ENCODE measurements at regions not wholly inside any gene's neighbourhood (a gene's known extent, or its start where the extent isn't known, plus 50 kb on each side); places are given as distances from the start of the nearest gene placed in this dataset.
A peak's percentile ranks its signal among the peaks of the same experiment; 100 is the strongest.

- Mint-ChIP-seq H3K9me3 (no peaks in the 10 kb centered on the region), H3K27ac (no peak overlapping the region), H3K27me3 (peaks cover 20% of the 10 kb centered on the region), H3K36me3 (ENCODE audit: low read depth) (no peaks in the 10 kb centered on the region), H3K4me1 (peaks cover 4% of the 10 kb centered on the region), H3K4me3 (no peak overlapping the region)
- ChIA-PET POLR2A (no interaction called here), CTCF (no interaction called here)
- no peak for DNase-seq
Observed at GRCh38 chr7:1286946-1287645, 54.4 kb downstream of the UNCX start.

DNA sequence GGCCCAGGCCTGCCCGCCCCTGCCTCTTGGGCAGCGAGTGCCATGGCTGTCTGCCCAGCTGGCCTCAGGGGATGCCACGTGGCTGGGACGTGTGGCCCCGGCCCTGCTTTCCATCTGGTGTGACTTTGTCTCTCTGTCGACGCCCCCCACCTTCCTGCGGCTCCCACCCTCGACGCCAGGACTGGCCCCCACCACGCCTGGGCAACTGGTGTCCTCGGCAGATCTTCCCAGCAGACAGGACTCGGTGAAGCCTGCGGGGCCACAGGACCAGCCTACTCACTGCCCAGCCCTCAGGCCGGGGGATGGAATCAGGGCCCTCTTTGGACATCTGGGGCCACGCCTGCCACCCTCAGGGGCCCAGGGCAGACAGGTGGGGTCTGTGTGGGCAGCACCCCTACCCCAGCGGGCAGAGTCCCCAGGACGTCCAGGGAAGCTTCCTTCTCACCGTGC lies 55.1 kb downstream of the UNCX start:
- no peak for DNase-seq
- Mint-ChIP-seq H3K27me3 (peaks cover 20% of the 10 kb centered on the region), H3K36me3 (ENCODE audit: low read depth) (no peaks in the 10 kb centered on the region), H3K4me3 (no peak overlapping the region), H3K9me3 (no peaks in the 10 kb centered on the region), H3K4me1 (peaks cover 4% of the 10 kb centered on the region), H3K27ac (no peak overlapping the region)
- POLR2A ChIA-PET, result interaction anchor here (0.7 kb wide), 1 partner anchor 647 kb away, joined by 3 read pairs; no protein-coding TSS in a partner anchor
- CTCF ChIA-PET, result no interaction called here

DNA sequence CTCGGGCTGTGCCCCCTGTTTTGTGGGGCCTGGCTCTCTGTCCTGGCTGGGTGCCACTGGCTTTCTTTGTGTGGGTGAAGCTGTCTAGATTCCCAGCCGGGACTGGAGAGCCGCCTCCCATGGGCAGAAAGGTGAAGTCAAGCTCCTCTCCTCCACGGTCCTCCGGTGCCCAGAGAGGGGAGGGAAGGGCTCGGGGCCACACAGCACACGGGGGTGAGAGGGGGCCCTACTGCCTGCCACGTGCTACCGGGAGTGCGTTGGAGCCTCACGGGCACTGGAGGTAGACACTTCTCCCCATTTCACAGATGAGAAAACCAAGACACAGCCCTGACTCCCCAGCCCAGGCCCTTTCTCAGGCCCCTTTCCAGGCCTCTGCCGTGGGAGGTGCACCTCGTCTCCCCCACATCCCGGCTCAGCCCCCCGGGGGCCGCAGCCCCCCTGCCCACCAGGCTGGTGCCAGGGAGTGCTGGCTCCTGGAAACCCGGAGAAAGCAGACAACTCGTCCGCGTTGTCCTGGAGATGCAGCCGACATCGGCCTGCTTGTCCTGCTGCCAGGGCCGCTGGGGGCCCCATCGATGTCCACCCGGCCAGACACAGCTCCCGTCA lies 55.8 kb downstream of the UNCX start:
- no peak for DNase-seq
- Mint-ChIP-seq H3K36me3 (ENCODE audit: low read depth) (no peaks in the 10 kb centered on the region), H3K27ac (no peak overlapping the region), H3K27me3 (peaks cover 20% of the 10 kb centered on the region), H3K4me1 (peaks cover 4% of the 10 kb centered on the region), H3K9me3 (no peaks in the 10 kb centered on the region), H3K4me3 (no peak overlapping the region)
- ChIA-PET CTCF (interaction anchor here (0.6 kb wide), 1 partner anchor 15 kb away, joined by 3 read pairs; no protein-coding TSS in a partner anchor), POLR2A (interaction anchor here (0.7 kb wide), 1 partner anchor 648 kb away, joined by 3 read pairs; no protein-coding TSS in a partner anchor)

GRCh38 chr7:1288996-1289551 lies 56.4 kb downstream of the UNCX start:
- H3K4me3 Mint-ChIP-seq, result no peak overlapping the region
- CTCF ChIA-PET, result interaction anchor here (0.6 kb wide), 1 partner anchor 15 kb away, joined by 3 read pairs; no protein-coding TSS in a partner anchor
- H3K27ac Mint-ChIP-seq, result no peak overlapping the region
- POLR2A ChIA-PET, result no interaction called here
- no peak for DNase-seq
- peaks cover 20% of the 10 kb centered on the region for H3K27me3 Mint-ChIP-seq
- H3K36me3 Mint-ChIP-seq (ENCODE audit: low read depth), result no peaks in the 10 kb centered on the region
- H3K9me3 Mint-ChIP-seq, result no peaks in the 10 kb centered on the region
- H3K4me1 Mint-ChIP-seq, result peaks cover 4% of the 10 kb centered on the region

DNA sequence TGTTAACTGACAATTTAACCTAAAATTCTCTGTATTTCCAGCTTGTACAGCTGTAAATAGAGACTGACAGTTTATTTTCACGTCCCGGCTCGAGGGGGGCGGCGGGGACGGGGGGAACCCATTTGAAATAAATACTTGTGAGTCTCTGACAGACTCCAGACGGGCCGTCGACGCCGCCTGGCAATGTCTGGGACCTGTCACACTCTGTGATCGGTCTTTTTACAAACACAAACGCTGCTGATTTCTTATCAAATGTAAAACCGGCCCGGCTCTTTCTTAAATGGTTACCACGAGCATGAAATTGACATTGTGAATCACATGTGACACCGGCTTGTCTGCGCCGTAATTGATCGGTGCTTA lies 57.0 kb downstream of the UNCX start:
- Mint-ChIP-seq H3K9me3 (no peaks in the 10 kb centered on the region), H3K36me3 (ENCODE audit: low read depth) (no peaks in the 10 kb centered on the region), H3K27ac (no peak overlapping the region), H3K4me1 (peaks cover 4% of the 10 kb centered on the region), H3K4me3 (no peak overlapping the region), H3K27me3 (peaks cover 20% of the 10 kb centered on the region)
- POLR2A ChIA-PET, result no interaction called here
- no peak for DNase-seq
- CTCF ChIA-PET, result no interaction called here

- H3K4me1 Mint-ChIP-seq, result peaks cover 4% of the 10 kb centered on the region
- POLR2A ChIA-PET, result no interaction called here
- no peaks in the 10 kb centered on the region for H3K9me3 Mint-ChIP-seq
- H3K4me3 Mint-ChIP-seq, result no peak overlapping the region
- H3K27ac Mint-ChIP-seq, result no peak overlapping the region
- CTCF ChIA-PET, result no interaction called here
- no peaks in the 10 kb centered on the region for H3K36me3 Mint-ChIP-seq (ENCODE audit: low read depth)
- peak; percentile 16 for DNase-seq
- peaks cover 20% of the 10 kb centered on the region for H3K27me3 Mint-ChIP-seq
Observed at GRCh38 chr7:1290026-1290678, 57.5 kb downstream of the UNCX start.

- Mint-ChIP-seq H3K4me1 (peaks cover 4% of the 10 kb centered on the region), H3K9me3 (no peaks in the 10 kb centered on the region), H3K4me3 (no peak overlapping the region), H3K36me3 (ENCODE audit: low read depth) (no peaks in the 10 kb centered on the region), H3K27me3 (peaks cover 20% of the 10 kb centered on the region), H3K27ac (no peak overlapping the region)
- no peak for DNase-seq
- POLR2A ChIA-PET, result no interaction called here
- CTCF ChIA-PET, result no interaction called here
Observed at GRCh38 chr7:1290679-1291356, 58.1 kb downstream of the UNCX start.

DNA sequence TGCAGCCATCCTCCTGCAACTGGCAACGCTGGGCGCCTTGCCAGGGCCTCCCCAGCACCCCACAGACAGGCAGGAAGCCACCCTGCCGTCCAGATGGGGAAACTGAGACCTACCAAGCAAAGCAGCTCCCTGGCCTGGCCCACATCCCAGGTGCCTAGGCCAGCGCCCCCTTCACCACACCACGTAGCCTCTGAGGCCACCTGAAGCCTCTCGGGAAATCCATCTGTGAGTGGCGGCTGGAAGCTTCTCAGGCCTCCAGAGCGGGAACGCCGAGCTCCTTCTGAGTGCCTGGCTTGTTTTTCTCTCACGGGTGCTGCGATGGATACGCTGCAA lies 58.7 kb downstream of the UNCX start:
- POLR2A ChIA-PET, result no interaction called here
- H3K4me3 Mint-ChIP-seq, result no peak overlapping the region

DNA sequence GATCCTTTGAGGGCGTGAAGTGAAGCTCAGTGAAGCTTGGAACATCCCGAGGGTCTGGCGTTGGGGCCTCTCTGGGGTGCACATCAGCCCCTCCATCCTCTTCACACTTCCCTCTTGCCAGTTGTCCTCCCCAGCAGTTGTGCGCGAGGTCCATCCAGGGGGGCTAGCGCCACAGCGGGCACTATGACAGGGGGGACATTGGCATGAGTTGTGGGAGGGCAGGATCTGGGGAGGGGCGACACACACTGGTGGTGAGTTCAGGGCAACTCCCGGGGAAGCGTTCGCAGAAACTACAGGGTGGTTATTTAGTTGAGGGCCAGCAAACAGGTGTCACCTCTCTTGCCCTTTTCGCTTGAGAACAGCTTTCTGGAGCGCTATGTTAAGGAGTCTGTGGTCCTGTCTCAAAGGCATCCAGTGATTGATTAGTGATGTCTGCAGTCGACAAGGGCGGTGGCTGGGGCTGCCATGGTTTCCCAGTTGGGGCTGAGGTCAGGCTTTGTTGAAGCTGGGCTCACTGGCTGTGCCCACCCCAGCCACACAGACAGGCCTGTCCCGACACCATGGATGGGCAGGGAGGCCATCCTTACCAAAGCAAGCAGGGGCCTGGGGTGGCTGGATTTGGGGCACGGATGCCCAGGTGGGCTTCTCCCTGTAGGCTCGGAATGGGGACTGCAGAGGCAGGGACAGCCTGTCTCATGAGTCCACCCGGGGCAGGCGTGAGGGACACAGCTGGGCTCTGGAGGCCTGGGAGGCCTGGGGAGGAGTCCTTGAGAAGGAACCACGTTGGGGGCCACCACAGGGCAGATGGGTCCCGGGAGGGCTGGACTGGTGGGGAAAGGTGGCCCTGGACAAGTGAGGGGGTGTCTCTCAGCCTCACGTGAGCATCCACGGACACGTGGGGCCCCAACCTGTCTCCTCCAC lies 59.4 kb downstream of the UNCX start:
- Mint-ChIP-seq H3K36me3 (ENCODE audit: low read depth) (no peaks in the 10 kb centered on the region), H3K9me3 (no peaks in the 10 kb centered on the region), H3K4me3 (no peak overlapping the region), H3K27me3 (peaks cover 20% of the 10 kb centered on the region), H3K27ac (no peak overlapping the region), H3K4me1 (peaks cover 4% of the 10 kb centered on the region)
- POLR2A ChIA-PET, result no interaction called here
- CTCF ChIA-PET, result no interaction called here
- DNase-seq, result no peak

More for the DNA sequence above, 58.7 kb downstream of the UNCX start:
- peaks cover 4% of the 10 kb centered on the region for H3K4me1 Mint-ChIP-seq
- H3K27me3 Mint-ChIP-seq, result peaks cover 20% of the 10 kb centered on the region
- CTCF ChIA-PET, result no interaction called here
- H3K27ac Mint-ChIP-seq, result no peak overlapping the region
- DNase-seq, result no peak
- H3K9me3 Mint-ChIP-seq, result no peaks in the 10 kb centered on the region
- no peaks in the 10 kb centered on the region for H3K36me3 Mint-ChIP-seq (ENCODE audit: low read depth)

- Mint-ChIP-seq H3K27me3 (peaks cover 20% of the 10 kb centered on the region), H3K36me3 (ENCODE audit: low read depth) (no peaks in the 10 kb centered on the region), H3K9me3 (no peaks in the 10 kb centered on the region), H3K27ac (no peak overlapping the region), H3K4me1 (peaks cover 4% of the 10 kb centered on the region), H3K4me3 (no peak overlapping the region)
- ChIA-PET CTCF (interaction anchor here (0.9 kb wide), 1 partner anchor 10 kb away, joined by 3 read pairs; no protein-coding TSS in a partner anchor), POLR2A (no interaction called here)
- no peak for DNase-seq
Observed at GRCh38 chr7:1292972-1293830, 60.5 kb downstream of the UNCX start.

DNA sequence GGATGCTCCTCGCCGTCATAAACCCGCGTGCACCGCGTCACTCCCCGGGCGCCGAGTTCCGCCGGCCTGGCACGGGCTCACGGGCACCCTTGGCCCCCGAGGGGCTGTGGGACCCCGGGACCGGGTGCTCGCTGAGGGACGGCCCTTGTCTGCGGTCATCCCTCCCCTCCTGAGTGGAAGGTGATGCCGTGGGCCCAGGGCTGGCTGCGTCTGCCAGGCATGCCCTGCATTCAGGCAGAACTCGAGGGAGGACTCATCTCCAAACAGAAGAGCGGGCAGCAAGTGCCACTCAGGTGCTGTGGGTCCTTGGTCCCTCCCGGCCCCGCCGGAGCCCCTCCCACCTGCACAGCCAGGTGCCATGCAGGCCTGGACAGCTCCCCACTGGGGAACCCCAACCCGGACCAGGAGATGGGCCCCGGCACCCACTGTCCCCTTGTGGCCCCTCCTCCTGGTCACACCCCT lies 61.3 kb downstream of the UNCX start:
- POLR2A ChIA-PET, result no interaction called here
- Mint-ChIP-seq H3K4me3 (no peak overlapping the region), H3K9me3 (no peaks in the 10 kb centered on the region), H3K27me3 (peaks cover 20% of the 10 kb centered on the region), H3K27ac (no peak overlapping the region), H3K4me1 (peaks cover 4% of the 10 kb centered on the region), H3K36me3 (ENCODE audit: low read depth) (no peaks in the 10 kb centered on the region)
- no peak for DNase-seq
- CTCF ChIA-PET, result interaction anchor here (0.6 to 0.9 kb wide), 2 partner anchors 9 to 275 kb away, joined by 3 read pairs; no protein-coding TSS in a partner anchor
